HG03565 (cell line): ENCODE measurements at regions not wholly inside any gene's neighbourhood (a gene's known extent, or its start where the extent isn't known, plus 50 kb on each side); places are given as distances from the start of the nearest gene placed in this dataset.
"Not testable (repeated sequence)": the region's sequence is repeated elsewhere in the genome, so short reads cannot be mapped to it uniquely, and the experiment has no call there.

Experiments
- ATAC-seq: cut with Tn5 transposase; IDR thresholded peaks from one replicate; pipeline ENCODE4 v1.9.1; 2021; ENCODE audit warnings: mild to moderate bottlenecking, moderate library complexity; ENCODE audit not compliant: unreplicated experiment

- no peak for ATAC-seq
Measured at GRCh38 chr6:132199343-132199742, 201.9 kb downstream of the MOXD1 start.

DNA sequence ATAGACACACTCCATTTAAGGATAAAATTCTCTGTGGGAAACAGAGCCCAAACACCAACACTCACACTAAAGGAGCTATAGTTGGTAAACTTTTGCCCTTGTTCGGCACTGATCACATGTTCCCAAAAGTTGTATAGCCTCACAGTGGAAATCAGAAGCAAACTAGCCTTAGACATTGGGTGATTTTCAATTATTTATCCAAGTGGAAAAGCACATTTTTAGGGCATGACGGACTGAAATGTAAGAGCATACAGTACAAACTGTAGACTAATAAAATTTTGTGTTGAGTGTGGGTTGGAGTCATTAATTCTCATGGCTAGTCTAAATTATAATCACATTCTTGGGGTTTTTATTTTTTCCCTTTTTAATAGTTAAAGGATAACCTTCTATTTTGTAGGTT lies 202.4 kb downstream of the MOXD1 start:
- no peak for ATAC-seq

DNA sequence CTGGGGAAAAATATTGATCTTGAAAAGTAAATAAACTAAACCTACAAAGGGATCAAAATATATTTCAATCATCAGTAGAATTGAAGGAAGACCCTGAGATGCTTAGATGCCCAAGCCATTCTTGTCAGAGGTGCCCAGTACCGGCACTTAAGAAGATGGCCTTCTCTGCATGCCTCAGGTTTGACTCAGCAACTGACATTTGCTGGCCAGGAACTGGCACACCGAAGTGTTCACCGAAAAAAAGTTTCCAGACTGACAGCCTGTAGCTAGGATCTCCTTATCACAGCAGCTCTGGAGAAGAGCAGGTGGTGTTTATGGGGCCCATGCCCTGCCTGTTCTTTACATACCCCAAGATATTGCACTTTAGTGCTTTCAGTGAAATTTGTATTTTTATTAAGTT lies 203.2 kb downstream of the MOXD1 start:
- no peak for ATAC-seq

DNA sequence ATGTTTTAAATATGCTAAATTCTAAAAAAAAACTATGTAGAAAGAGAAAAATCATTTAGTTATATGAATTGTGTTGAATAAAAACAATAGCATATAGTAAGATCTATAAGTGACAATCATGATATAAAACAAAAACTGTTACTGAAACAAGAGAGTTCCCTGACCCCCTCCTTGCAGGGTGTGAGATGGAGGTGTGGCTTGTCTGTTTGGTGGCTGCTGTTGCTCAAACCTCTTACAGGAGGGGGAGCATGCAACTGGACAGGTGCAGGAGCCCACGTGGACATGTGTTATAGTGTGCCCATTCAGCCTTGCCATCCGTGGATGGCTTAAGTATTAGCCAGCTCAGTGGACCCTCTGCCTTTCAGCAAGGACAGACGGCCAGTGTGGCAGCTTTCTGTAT lies 206.7 kb downstream of the MOXD1 start:
- ATAC-seq: no peak

- no peak for ATAC-seq
Measured at GRCh38 chr6:132192631-132193030, 208.6 kb downstream of the MOXD1 start.

GRCh38 chr6:132190815-132191175 lies 210.5 kb downstream of the MOXD1 start:
- ATAC-seq: peak; percentile 21

- peak; percentile 82 for ATAC-seq
Measured at GRCh38 chr6:132190097-132190814, 211.0 kb downstream of the MOXD1 start.

DNA sequence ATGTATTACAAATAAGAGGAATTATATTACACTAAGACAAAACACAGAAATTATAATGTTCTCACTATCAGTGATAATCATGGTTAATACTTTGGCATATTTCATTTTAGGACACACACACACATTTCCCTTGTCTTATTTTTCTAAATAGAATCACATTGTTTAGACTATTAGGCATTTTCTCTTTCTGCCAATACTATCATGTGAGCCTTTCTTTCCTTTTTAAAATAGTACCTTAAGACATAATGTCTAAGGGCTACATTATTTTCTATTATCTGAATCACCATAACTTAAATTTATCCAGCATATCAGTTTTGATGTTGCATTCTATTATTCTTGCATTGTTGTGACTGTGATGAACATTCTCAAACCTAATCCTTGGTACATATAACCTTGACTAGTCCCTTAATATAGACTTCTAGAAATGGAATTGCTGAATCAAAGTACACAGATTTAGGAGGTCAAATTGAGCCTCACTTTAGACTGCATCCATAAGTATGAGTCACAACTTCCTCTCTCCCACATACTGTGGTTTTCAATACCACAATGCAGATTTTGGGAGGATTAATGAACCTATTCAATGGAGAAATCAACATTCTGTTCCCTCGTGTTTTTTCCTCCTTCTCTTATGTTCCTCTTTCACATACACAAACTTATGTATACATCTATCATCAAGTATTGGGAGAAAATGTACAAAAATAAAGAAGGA lies 212.6 kb downstream of the MOXD1 start:
- no peak for ATAC-seq

GRCh38 chr6:132187816-132188215 lies 213.5 kb downstream of the MOXD1 start:
- no peak for ATAC-seq

DNA sequence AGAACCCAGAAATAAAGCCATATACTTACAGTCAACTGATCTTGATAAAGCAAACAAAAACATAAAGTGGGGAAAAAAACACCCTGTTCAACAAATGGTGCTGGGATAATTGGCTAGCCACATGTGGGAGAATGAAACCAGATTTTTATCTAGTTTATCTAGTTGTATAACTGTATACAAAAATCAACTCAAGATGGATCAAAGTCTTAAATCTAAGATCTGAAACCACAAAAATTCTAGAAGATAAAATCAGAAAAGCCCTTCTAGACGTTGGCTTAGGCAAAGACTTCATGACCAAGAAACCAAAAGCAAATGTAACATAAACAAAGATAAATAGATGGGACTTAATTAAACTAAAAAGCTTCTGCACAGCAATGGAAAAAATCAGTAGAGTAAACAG lies 216.3 kb downstream of the MOXD1 start:
- ATAC-seq: not testable (repeated sequence)

- ATAC-seq: no peak
Measured at GRCh38 chr6:132179955-132180354, 221.3 kb downstream of the MOXD1 start.

- no peak for ATAC-seq
Measured at GRCh38 chr6:132174919-132175318, 223.7 kb upstream of the CCN2 start.

- no peak for ATAC-seq
Measured at GRCh38 chr6:132168961-132169360, 217.8 kb upstream of the CCN2 start.

GRCh38 chr6:132167929-132168892 lies 217.0 kb upstream of the CCN2 start:
- no peak for ATAC-seq

DNA sequence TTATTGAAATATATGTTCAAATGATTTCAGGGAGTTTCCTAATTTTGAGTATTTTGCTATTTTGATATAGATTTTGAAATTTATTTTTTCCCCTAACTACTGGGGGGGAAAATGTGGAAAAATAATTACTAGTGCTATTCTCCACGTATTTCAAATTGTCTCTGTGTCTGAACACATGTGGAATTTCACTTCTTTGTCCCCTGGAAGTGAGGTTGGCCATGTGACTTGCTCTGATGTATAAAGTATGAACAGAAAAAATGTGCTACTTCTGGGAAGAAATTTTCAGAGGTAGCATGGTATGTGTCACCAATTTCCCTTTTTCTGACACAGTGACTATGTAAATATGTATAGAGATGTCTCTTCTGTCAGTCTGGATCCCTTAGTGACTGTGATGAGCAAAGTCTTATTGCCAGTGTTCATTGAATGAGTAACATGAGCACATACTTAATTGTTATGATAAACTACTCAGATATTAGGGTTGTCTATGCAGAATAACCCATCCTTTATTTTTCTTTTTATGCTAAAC lies 215.4 kb upstream of the CCN2 start:
- ATAC-seq: no peak

DNA sequence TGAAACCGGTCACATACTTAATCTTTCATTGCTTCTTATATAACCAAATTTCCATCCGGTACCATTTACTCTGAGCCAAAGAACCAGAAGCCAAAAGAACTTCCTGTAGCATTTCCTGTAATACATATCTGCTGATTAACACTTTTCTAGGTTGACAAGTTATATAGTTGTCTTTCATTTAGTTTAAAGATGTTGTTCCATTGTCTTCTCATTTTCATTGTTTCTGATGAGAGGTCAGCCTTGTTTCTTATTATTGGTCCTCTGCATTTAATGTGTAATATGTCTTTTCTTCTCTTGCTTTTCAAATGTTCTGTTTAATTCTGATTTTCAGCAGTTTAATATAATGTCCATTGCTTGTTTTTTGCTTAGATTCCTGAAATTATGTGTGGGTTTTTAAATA lies 214.5 kb upstream of the CCN2 start:
- no peak for ATAC-seq

DNA sequence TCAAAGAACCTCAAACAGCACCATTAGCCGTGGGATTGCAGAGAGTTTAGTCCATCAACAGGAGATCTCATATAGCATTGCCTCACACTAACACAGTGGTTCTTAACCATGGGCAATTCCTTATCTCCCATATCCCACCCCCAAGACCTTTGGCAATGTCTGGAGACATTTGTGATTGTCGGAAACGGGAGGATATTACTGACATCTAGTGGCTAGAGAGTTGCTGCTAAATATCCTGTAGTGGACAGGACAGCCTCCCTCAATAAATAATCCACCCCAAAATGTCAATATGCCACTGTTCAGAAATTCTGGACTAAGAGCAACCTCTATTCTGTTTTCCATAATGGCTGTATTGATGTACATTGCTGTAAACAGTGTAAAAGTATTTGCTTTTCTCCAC lies 210.1 kb upstream of the CCN2 start:
- no peak for ATAC-seq

GRCh38 chr6:132153221-132153898 lies 202.2 kb upstream of the CCN2 start:
- ATAC-seq: no peak

DNA sequence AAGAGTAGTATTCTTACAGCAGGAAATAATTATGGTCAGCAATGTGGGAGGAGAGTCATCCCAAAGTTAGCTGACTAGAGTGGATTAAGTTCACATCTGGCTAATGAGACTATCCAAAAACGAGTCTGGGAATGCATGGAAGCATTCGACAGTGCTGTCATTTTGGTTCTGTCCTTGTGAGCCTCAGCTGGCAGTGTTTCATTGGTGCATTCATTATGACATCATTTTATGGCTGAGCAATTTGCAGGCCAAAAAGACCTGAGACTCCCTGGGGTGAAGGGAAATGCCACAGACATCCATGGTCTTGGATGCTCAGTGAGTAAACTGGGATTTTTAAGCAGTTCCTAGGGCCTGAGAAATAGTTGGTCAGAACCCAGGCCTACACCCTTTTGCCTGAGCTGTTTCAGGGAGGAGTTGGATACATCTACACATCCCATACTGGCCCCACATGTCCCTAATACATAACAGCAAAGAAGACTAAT lies 196.4 kb upstream of the CCN2 start:
- ATAC-seq: no peak

DNA sequence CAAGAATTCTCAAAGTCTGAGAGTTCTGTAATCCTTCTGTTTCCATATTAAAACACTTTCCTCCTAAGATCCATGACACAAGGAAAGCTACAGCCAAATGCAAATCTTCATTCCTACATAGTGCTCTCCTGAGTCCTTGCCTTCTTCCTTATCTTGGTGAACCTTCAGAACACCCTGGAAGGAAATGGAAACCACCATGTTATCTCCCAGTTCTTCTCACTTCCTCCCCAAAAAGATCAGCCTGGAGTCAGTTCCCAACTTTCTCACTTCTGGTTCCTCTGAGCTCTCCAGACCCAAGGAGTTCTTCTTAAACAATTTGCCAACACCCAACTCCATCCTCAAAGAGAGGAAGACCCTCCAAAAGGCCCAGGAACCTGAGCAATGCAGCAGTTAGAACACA lies 193.3 kb upstream of the CCN2 start:
- ATAC-seq: no peak

GRCh38 chr6:132143258-132143657 lies 192.1 kb upstream of the CCN2 start:
- ATAC-seq: no peak
